Common myeloid progenitor, CD34-positive (primary cell): ENCODE measurements at regions not wholly inside any gene's neighbourhood (a gene's known extent, or its start where the extent isn't known, plus 50 kb on each side); places are given as distances from the start of the nearest gene placed in this dataset.

Experiments used
- CTCF ChIA-PET: fragments of 350-600 bp; sonication (Branson Sonifier 250); formaldehyde crosslinking; loops from one replicate; lab custom pipeline; 2021; ENCODE audit warnings: antibody characterized with exemption; lab: Charles Lee
- POLR2A ChIA-PET: fragments of 350-600 bp; sonication (Branson Sonifier 250); formaldehyde crosslinking; loops from one replicate; lab custom pipeline; 2021; ENCODE audit warnings: antibody characterized with exemption; lab: Charles Lee
- DNase-seq, 3 donors: peaks; one replicate each; pipeline versions ENCODE4 v3.0.0 to v3.0.0-alpha.2; 2013
- H3K27ac ChIP-seq, 2 experiments: 1 replicate in 1 of 2; 2 replicates in 1 of 2; pipeline ENCODE4 v1.7.0; 2013; ENCODE audit warnings: inconsistent platforms in 2 of 2, low read length in 2 of 2, mild to moderate bottlenecking in 2 of 2, low read depth in 1 of 2, moderate library complexity in 1 of 2; ENCODE audit not compliant: severe bottlenecking in 2 of 2, insufficient read depth in 1 of 2, poor library complexity in 1 of 2
- H3K27me3 ChIP-seq, 5 experiments: replicated peaks in 2 of 5; 1 replicate in 3 of 5; 2 replicates in 2 of 5; pipeline versions ENCODE4 v1.6.1 to v1.7.0; 2013; ENCODE audit warnings: low read length in 4 of 5, mild to moderate bottlenecking in 2 of 5, moderate library complexity in 2 of 5, inconsistent platforms in 1 of 5; ENCODE audit not compliant: insufficient read depth in 5 of 5, control insufficient read depth in 4 of 5
- H3K36me3 ChIP-seq, 4 experiments: 1 replicate in 2 of 4; 2 replicates in 2 of 4; pipeline versions ENCODE4 v1.6.1 to v1.7.0; 2013; ENCODE audit warnings: low read length in 3 of 4, control low read depth in 1 of 4, mild to moderate bottlenecking in 1 of 4; ENCODE audit not compliant: control insufficient read depth in 4 of 4, insufficient read depth in 4 of 4
- H3K4me1 ChIP-seq, 4 experiments: 1 replicate in 3 of 4; 2 replicates in 1 of 4; pipeline versions ENCODE4 v1.6.1 to v1.7.1; 2013; ENCODE audit warnings: low read length in 3 of 4, mild to moderate bottlenecking in 3 of 4, control low read depth in 1 of 4, inconsistent platforms in 1 of 4, moderate library complexity in 1 of 4; ENCODE audit not compliant: control insufficient read depth in 4 of 4, insufficient read depth in 4 of 4; ENCODE audit errors: control extremely low read depth in 1 of 4
- H3K4me3 ChIP-seq, 7 experiments: 1 replicate in 4 of 7; 2 replicates in 3 of 7; pipeline versions ENCODE4 v1.5.1 to v1.7.0; 2013; ENCODE audit warnings: mild to moderate bottlenecking in 7 of 7, low read length in 6 of 7, moderate library complexity in 6 of 7, inconsistent platforms in 2 of 7, low read depth in 2 of 7, control low read depth in 1 of 7; ENCODE audit not compliant: insufficient read depth in 4 of 7, control insufficient read depth in 1 of 7; ENCODE audit errors: extremely low read depth in 1 of 7
- H3K9me3 ChIP-seq, 5 experiments: 1 replicate in 4 of 5; 2 replicates in 1 of 5; pipeline versions ENCODE4 v1.6.1 to v1.7.1; 2013; ENCODE audit warnings: low read length in 4 of 5, mild to moderate bottlenecking in 2 of 5, inconsistent platforms in 1 of 5, low read depth in 1 of 5, moderate library complexity in 1 of 5; ENCODE audit not compliant: control insufficient read depth in 4 of 5, insufficient read depth in 2 of 5; ENCODE audit errors: control extremely low read depth in 1 of 5
- WGBS: methylation state at CpG from one replicate; pipeline ENCODE4 v1.1.5; 2013; ENCODE audit not compliant: insufficient coverage; 5-methylcytosine and 5-hydroxymethylcytosine counted together

DNA sequence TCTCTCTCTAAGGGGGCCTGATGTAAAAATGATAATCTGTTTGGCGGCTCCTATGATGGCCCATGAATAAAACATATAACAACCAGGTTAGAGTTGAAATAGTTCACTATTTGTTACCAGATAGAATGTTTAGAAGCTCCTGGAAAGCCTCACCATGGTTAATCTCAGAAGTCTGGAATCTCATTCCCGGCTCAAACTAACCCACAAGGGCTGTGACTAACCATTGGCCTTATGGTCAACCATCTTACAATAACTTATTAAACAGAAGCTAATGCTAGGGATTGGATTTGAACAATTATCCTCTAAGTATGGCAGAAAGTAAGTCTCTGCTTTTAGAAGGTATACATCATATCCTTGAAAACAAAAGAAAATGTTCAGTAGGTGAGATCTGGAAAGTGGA is 134.1 kb upstream of the ADGRL2 start:
- Histone ChIP-seq H3K4me1 (no peaks in the 10 kb centered on the region), H3K27ac (no peak overlapping the region), H3K9me3 (no peaks in the 10 kb centered on the region), H3K36me3 (no peaks in the 10 kb centered on the region), H3K4me3 (no peak overlapping the region), H3K27me3 (peaks cover 0 to 5% (median 0%) of the 10 kb centered on the region in 5 experiments)
- no peak for DNase-seq
- no CpG with 5 or more reads among the region's 2 CpGs for WGBS
- ChIA-PET CTCF (no interaction called here), POLR2A (no interaction called here)

GRCh38 chr1:81664341-81664740 is 136.4 kb upstream of the ADGRL2 start:
- ChIA-PET CTCF (interaction anchor here (0.6 kb wide), 1 partner anchor 753 kb away, joined by 3 read pairs; no protein-coding TSS in a partner anchor), POLR2A (no interaction called here)
- H3K4me3 ChIP-seq: no peak overlapping the region
- peaks cover 0 to 3% (median 0%) of the 10 kb centered on the region in 4 experiments for H3K4me1 ChIP-seq
- H3K9me3 ChIP-seq: no peaks in the 10 kb centered on the region
- no peaks in the 10 kb centered on the region for H3K36me3 ChIP-seq
- no CpG with 5 or more reads among the region's 1 CpG for WGBS
- peaks cover 0 to 7% (median 1%) of the 10 kb centered on the region in 5 experiments for H3K27me3 ChIP-seq
- no peak for DNase-seq
- no peak overlapping the region for H3K27ac ChIP-seq

GRCh38 chr1:81662913-81663526 is 137.7 kb upstream of the ADGRL2 start:
- H3K9me3 ChIP-seq: no peaks in the 10 kb centered on the region
- H3K27me3 ChIP-seq: peaks cover 0 to 10% (median 1%) of the 10 kb centered on the region in 5 experiments
- DNase-seq: no peak
- POLR2A ChIA-PET: no interaction called here
- 100% methylated on average over 2 of the region's 8 CpGs for WGBS
- H3K4me1 ChIP-seq: peaks cover 0 to 3% (median 0%) of the 10 kb centered on the region in 4 experiments
- no peaks in the 10 kb centered on the region for H3K36me3 ChIP-seq
- no peak overlapping the region for H3K4me3 ChIP-seq
- CTCF ChIA-PET: no interaction called here
- H3K27ac ChIP-seq: no peak overlapping the region

DNA sequence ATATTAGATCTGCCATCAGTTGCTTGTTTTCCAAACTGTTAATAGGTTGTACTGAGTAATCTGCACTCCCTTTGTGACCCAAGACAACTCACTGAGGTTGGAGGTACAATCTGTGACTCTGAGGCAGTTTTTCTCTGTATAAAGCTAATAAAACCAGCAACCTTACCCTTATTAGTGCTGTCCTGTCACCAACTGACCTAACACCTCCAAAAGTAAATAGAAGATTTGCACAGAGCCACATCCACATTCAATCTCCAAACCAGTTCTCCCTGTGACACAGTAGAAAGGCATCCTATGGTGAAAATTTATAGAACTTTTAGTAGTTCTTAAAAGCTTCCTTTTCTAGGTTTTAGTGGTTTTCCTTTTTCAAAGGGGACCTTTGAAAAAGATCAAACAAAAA is 140.4 kb upstream of the ADGRL2 start:
- ChIA-PET CTCF (no interaction called here), POLR2A (interaction anchor here (0.7 kb wide), 1 partner anchor 214 kb away, joined by 3 read pairs; no protein-coding TSS in a partner anchor)
- Histone ChIP-seq H3K4me1 (peaks cover 0 to 3% (median 0%) of the 10 kb centered on the region in 4 experiments), H3K27me3 (peaks cover 0 to 10% (median 0%) of the 10 kb centered on the region in 5 experiments), H3K36me3 (no peaks in the 10 kb centered on the region), H3K27ac (no peak overlapping the region), H3K9me3 (no peaks in the 10 kb centered on the region), H3K4me3 (no peak overlapping the region)
- DNase-seq: no peak

GRCh38 chr1:81654657-81655056 is 146.1 kb upstream of the ADGRL2 start:
- Histone ChIP-seq H3K27ac (no peak overlapping the region), H3K4me3 (no peak overlapping the region), H3K27me3 (peaks cover 0 to 2% (median 0%) of the 10 kb centered on the region in 5 experiments), H3K36me3 (no peaks in the 10 kb centered on the region), H3K9me3 (no peaks in the 10 kb centered on the region), H3K4me1 (no peaks in the 10 kb centered on the region)
- WGBS: 100% methylated on average over 1 of the region's 3 CpGs
- DNase-seq: no peak
- ChIA-PET POLR2A (no interaction called here), CTCF (no interaction called here)

- Histone ChIP-seq H3K27ac (no peak overlapping the region), H3K9me3 (no peaks in the 10 kb centered on the region), H3K4me3 (no peak overlapping the region), H3K4me1 (no peaks in the 10 kb centered on the region), H3K27me3 (peaks cover 0 to 1% (median 0%) of the 10 kb centered on the region in 5 experiments), H3K36me3 (no peaks in the 10 kb centered on the region)
- CTCF ChIA-PET: no interaction called here
- no peak for DNase-seq
- WGBS: 83% methylated on average over 8 of the region's 8 CpGs
- POLR2A ChIA-PET: no interaction called here
These were observed 146.6 kb upstream of the ADGRL2 start for GRCh38 chr1:81654147-81654546.

DNA sequence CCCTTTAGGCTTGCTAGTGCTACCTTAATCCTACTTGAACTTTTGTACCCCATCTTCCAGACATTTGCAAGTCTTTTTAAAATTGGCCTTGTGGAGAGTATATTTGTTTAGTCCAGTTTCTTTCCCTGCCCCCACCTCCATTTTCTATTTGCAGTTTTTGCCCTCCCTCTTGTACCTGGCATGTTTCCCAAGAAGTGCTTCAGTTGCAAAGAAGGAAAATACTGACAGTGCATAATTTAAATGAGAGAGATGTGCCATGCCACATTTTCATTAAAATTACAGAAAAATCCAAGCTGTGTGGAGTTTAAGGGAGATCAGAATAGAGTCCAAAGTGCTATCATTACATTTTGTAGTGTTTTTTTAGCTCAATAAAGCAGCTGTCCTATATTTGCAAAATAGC is 150.0 kb upstream of the ADGRL2 start:
- ChIA-PET CTCF (no interaction called here), POLR2A (no interaction called here)
- Histone ChIP-seq H3K9me3 (no peaks in the 10 kb centered on the region), H3K36me3 (no peaks in the 10 kb centered on the region), H3K4me3 (no peak overlapping the region), H3K4me1 (no peaks in the 10 kb centered on the region), H3K27ac (no peak overlapping the region), H3K27me3 (no peaks in the 10 kb centered on the region)
- DNase-seq: no peak
